ENCODE measurements at regions not wholly inside any gene's neighbourhood (a gene's known extent, or its start where the extent isn't known, plus 50 kb on each side); places are given as distances from the start of the nearest gene placed in this dataset.

- no peaks in the 10 kb centered on the region for H3K79me2 ChIP-seq (ENCODE audit: insufficient read depth, low read length)
- H3K27ac ChIP-seq (ENCODE audit: low read depth, low read length, poor library complexity, severe bottlenecking): no peak overlapping the region
- no peak for TF ChIP-seq EZH2 (IDR thresholded peaks at IDR 0.05; ENCODE audit: borderline replicate concordance, low read length)
- TF ChIP-seq CTCF (IDR thresholded peaks at IDR 0.05; ENCODE audit: low read length): no peak
- no peaks in the 10 kb centered on the region for H3K9me2 ChIP-seq (ENCODE audit: low read depth, low read length)
- H3K4me2 ChIP-seq (ENCODE audit: low read length): no peak overlapping the region
- H3K4me3 ChIP-seq (ENCODE audit: low read depth, low read length, poor library complexity, severe bottlenecking): no peak overlapping the region
- no peaks in the 10 kb centered on the region for H3K9me3 ChIP-seq (ENCODE audit: low read length)
- H3K4me1 ChIP-seq (ENCODE audit: insufficient read depth, low read length, severe bottlenecking): no peaks in the 10 kb centered on the region
- H3F3A ChIP-seq (ENCODE audit: insufficient read depth, low read length): no peaks in the 10 kb centered on the region
- no peaks in the 10 kb centered on the region for H3K27me3 ChIP-seq (ENCODE audit: insufficient read depth, low read length)
- no peak overlapping the region for H3K9ac ChIP-seq (ENCODE audit: low read length)
- no peaks in the 10 kb centered on the region for H4K20me1 ChIP-seq (ENCODE audit: insufficient read depth, low read length)
- H3K36me3 ChIP-seq (ENCODE audit: insufficient read depth, low read length): no peaks in the 10 kb centered on the region
- H2AFZ ChIP-seq (ENCODE audit: low read length): no peak overlapping the region
Observed at GRCh38 chr11:135062994-135063393, 651.0 kb upstream of the B3GAT1 start.

- no peaks in the 10 kb centered on the region for H3K79me2 ChIP-seq (ENCODE audit: insufficient read depth, low read length)
- H3K4me3 ChIP-seq (ENCODE audit: low read depth, low read length, poor library complexity, severe bottlenecking): no peak overlapping the region
- no peak overlapping the region for H3K9ac ChIP-seq (ENCODE audit: low read length)
- no peak overlapping the region for H2AFZ ChIP-seq (ENCODE audit: low read length)
- no peaks in the 10 kb centered on the region for H3K4me1 ChIP-seq (ENCODE audit: insufficient read depth, low read length, severe bottlenecking)
- H3K27me3 ChIP-seq (ENCODE audit: insufficient read depth, low read length): no peaks in the 10 kb centered on the region
- H3K4me2 ChIP-seq (ENCODE audit: low read length): no peak overlapping the region
- no peaks in the 10 kb centered on the region for H3K9me2 ChIP-seq (ENCODE audit: low read depth, low read length)
- H4K20me1 ChIP-seq (ENCODE audit: insufficient read depth, low read length): no peaks in the 10 kb centered on the region
- H3F3A ChIP-seq (ENCODE audit: insufficient read depth, low read length): no peaks in the 10 kb centered on the region
- TF ChIP-seq EZH2 (IDR thresholded peaks at IDR 0.05; ENCODE audit: borderline replicate concordance, low read length): no peak
- no peak for TF ChIP-seq CTCF (IDR thresholded peaks at IDR 0.05; ENCODE audit: low read length)
- H3K27ac ChIP-seq (ENCODE audit: low read depth, low read length, poor library complexity, severe bottlenecking): no peak overlapping the region
- no peaks in the 10 kb centered on the region for H3K36me3 ChIP-seq (ENCODE audit: insufficient read depth, low read length)
- H3K9me3 ChIP-seq (ENCODE audit: low read length): no peaks in the 10 kb centered on the region
Observed at GRCh38 chr11:135061166-135061565, 649.1 kb upstream of the B3GAT1 start.

- Histone ChIP-seq H3K79me2 (ENCODE audit: insufficient read depth, low read length) (no peaks in the 10 kb centered on the region), H3K4me1 (ENCODE audit: insufficient read depth, low read length, severe bottlenecking) (no peaks in the 10 kb centered on the region), H3K9ac (ENCODE audit: low read length) (no peak overlapping the region), H3K27ac (ENCODE audit: low read depth, low read length, poor library complexity, severe bottlenecking) (no peak overlapping the region), H3K9me3 (ENCODE audit: low read length) (no peaks in the 10 kb centered on the region), H3F3A (ENCODE audit: insufficient read depth, low read length) (no peaks in the 10 kb centered on the region), H4K20me1 (ENCODE audit: insufficient read depth, low read length) (no peaks in the 10 kb centered on the region), H2AFZ (ENCODE audit: low read length) (no peak overlapping the region), H3K9me2 (ENCODE audit: low read depth, low read length) (no peaks in the 10 kb centered on the region), H3K4me3 (ENCODE audit: low read depth, low read length, poor library complexity, severe bottlenecking) (no peak overlapping the region), H3K4me2 (ENCODE audit: low read length) (no peak overlapping the region), H3K36me3 (ENCODE audit: insufficient read depth, low read length) (no peaks in the 10 kb centered on the region), H3K27me3 (ENCODE audit: insufficient read depth, low read length) (no peaks in the 10 kb centered on the region)
- no peak for TF ChIP-seq CTCF (IDR thresholded peaks at IDR 0.05; ENCODE audit: low read length)
- TF ChIP-seq EZH2 (IDR thresholded peaks at IDR 0.05; ENCODE audit: borderline replicate concordance, low read length): no peak
Observed at GRCh38 chr11:135046986-135047385, 634.9 kb upstream of the B3GAT1 start.

Data from OCI-LY1 (cell line).